ENCODE measurements at regions not wholly inside any gene's neighbourhood (a gene's known extent, or its start where the extent isn't known, plus 50 kb on each side); places are given as distances from the start of the nearest gene placed in this dataset.

DNA sequence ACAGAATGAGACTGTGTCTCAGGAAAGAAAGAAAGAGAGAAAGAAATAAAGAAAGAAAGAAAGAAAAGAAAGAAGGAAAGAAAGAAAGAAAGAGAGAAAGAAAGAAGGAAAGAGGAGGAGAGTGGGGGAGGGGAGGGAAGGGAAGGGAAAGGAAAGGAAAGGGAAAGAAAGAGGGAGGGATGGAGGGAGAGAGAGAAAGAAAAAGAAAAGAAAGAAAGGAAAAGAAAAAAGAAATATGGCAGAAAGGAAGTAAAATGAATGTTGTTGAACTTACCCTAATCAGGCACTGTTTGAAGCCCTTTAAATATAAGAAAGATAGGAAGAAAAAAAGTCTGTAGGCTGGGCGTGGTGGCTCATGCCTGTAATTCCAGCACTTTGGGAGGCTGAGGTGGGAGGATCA is 276.1 kb downstream of the INSC start:
- no peak for DNase-seq

DNA sequence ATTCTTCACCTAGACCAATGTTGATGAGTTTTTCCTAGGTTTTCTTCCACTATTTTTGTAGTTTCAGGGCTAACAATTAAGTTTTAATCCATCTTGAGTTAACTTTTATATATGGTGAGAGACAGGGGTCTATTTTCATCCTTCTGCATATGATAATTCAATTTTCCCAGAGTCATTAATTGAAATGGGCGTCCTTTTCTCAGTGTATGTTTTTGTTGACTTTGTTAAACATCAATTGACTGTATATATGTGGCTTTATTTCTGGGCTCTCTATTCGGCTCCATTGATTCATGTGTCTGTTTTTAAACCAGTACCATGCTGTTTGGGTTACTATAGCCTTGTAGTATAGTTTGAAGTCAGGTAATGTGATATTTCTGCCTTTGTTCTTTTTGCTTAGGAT is 282.1 kb downstream of the INSC start:
- no peak for DNase-seq

DNA sequence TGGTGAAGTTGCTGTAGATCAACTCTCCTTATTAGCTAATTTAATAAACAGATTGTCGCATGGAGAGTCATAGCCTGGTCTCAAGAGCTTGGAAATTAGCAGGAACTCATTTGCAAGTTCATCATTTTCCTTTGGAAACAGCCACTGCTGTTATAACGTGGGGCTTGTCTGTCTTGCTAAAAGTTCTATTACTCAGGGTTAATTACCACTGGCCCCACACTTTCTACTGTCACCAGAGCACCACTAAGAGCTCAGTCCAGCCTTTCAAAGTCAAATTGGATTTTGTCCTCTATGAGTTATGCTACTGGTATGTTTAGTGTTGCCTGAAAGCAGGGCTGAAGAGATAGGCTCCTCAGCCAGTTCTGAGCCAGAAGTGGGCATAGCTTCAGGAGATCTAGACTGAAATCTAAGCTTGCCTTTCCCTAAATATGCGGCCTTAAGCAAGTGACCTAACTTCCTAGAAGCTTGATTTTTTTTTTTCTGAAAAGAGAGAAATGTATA is 292.2 kb downstream of the INSC start:
- no peak for DNase-seq

DNA sequence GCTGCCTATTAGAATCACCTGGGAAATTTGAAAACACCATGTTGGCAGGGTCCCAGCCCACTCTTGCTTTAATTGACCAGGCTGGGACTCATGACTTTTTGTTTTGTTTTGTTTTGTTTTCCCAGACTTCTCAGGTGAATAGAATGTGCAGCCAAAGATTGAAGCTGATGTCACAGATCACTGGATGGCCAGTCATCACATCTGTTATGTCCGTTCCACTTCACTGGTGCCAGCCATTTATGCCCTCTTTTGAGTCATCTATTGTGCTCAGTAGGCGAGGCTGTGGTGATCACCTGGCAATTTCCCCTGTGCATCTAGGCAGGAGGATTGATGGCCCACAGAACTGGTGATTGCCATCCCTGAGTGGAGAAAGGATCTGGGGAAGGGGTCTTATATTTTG is 297.3 kb downstream of the INSC start:
- DNase-seq = no peak

DNA sequence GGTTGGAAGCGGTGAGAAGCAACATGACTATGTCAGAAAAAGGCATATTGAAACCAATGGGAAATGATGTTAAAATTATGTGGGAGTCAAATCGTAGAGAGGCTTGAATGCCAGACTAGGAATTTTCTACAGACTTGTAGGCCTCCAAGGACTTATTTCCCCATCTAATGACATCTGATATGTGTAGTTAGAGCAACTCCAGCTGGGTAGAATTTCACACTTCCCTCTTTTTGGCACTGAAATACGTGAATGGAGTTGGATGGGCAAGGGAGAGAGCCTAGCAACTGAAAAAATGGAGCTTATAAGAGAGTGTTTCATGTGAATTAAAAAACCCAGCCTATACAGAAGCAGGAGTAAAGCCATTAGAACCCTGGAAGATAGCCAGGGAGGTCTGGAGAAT is 304.2 kb downstream of the INSC start:
- DNase-seq = no peak

DNA sequence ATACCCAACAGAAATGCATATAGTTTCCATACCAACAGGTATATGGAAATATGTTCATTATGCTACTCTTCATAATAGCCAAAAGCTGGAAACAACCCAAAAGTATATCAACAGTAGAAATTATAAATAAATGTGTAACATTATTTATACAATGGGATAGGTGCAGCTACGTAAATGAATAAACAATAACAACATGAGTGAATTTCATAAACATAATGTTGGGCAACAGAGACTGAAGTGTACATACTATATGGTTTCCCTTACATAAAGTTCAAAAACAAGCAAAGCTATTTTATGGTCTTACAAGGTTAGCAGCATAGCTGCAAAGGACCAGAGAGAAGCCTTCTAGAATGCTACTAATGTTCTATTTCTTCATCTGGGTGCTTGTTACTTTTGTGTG is 305.0 kb downstream of the INSC start:
- DNase-seq = no peak

DNA sequence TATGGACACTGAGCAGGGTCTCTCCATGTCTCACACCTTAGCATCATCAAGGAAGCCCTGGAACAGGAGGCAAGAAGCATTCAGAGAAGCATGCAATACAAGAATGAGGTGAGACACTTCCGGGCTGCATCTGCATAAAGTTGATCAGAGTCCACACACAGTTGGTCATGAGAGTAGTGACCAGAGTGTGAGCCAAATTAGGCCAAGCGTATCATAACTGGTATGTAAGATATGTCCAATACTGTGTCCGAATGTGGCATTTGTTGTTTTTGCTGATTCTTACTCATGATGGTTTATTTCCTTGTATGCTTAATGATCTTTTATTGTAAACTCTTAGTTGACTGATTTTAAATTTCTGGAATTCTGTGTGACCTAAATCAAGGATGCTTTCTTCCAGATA is 315.7 kb downstream of the INSC start:
- no peak for DNase-seq

DNA sequence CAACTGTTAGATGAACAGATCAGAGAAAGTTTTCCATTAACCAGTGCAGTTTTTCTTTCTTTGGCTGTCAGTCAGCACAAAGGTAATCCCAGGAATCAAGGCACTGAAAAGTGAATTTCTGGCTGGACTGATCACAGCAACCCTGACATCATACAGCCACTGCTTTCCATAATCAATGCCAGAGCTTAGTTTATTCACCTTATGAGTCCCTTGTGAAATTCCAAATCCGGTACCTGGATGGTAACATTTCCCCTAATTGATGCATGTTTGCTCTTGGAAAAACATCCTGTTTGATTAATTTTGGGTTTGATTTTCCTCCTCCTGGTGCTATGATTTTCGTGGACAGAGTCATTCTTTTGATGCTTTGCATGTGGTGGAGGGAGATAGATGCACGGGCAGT is 319.8 kb downstream of the INSC start:
- DNase-seq = no peak

DNA sequence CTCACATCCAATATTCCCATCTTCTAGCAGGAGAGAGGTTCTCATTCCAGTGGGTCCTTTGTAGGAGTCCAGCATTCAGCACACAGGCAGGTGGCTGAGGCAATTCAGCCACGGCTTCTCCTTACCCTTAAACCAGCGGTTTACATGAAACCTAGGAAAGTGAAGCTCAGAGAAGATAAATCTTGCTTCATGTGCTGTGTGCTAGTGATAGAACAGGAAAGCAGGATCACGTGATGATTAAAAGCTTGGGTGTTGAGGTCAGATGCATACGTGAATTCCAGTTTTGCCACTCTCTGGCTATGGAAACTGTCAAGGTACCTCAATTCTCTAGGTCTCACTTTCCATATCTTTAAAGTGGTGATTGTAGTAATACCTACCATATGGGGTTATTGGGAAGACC is 331.6 kb downstream of the INSC start:
- no peak for DNase-seq

DNA sequence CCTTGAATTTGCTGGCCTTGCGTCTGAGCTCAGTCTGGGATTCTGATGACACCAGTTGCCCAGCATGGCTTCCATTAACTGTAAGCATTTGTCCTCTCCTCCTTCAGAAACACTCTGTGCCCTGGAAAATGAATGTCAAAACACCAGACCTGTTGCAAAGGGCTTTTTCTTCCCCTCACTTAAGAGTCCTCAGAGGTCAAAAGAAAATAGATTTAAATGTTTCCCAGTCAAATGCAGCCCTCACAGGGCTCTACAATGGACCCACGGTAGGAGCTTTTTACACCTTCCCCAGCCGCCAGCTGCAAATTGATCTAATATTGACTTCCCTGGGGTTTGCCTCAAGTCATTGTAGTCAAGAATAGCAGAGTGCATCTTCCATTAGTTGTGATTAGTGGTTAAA is 332.2 kb downstream of the INSC start:
- no peak for DNase-seq

DNA sequence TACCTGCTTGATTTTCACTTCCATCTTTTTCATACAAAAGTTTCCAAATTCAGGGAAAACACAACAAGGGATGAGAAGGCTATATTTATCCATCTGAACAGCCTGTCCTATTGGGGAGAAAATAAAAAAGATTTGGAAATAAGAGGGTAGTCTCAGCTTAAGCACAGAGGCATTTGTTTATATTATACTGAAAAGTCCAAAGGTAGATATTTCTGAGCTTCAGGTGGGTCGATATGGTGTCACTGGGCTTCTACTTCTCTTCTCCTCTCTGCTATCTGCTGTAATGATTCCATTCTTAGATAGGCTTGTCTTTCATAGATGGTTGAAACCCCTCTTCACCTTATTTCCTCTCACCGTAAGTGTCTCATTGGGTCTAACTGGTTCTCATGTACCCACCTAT is 337.0 kb downstream of the INSC start:
- DNase-seq = no peak

DNA sequence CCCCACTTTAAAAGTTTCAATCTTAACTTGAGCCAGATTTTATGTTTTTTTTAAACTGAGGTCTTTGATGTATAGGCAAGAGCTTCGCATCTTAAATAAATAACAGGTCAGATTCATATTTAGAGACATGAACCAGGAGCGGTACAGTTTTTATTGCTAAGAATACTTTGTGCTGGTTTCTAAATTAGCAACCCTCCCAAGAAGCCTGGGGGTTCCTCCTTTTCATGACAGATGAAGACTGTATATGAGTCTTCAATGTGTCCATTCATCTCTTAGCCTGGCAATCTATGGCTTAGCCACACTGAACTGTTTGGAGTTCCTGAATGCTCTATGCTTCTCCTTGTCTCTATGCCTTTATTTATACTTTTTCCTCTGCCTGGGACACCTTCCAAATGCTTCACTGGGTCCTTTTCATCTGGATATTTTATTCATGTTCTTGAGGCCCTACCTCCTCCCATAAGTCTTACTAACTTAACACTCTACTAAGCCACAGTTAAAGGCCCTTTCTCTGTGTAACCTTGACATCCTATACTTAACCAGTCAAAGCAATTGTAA is 338.6 kb downstream of the INSC start:
- DNase-seq = no peak

DNA sequence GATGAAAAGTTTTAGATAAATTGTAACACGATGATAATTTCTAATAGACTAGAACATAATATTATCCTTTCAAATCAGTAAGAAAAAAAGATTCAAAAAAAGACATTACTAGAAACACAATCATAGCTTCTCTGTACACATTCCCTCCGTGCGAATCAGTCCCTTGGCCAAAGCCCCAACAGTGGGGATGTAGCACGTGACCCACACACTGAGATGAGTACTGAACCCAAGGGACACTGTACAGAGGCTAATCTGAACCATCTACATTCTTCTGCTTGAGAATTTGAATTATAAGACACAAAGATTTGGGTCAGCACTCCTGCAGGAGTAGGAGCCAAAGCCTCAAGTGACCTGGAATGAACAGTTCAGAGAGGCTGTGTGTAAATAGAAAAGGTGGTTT is 353.7 kb downstream of the INSC start:
- DNase-seq = peak; percentile 35

DNA sequence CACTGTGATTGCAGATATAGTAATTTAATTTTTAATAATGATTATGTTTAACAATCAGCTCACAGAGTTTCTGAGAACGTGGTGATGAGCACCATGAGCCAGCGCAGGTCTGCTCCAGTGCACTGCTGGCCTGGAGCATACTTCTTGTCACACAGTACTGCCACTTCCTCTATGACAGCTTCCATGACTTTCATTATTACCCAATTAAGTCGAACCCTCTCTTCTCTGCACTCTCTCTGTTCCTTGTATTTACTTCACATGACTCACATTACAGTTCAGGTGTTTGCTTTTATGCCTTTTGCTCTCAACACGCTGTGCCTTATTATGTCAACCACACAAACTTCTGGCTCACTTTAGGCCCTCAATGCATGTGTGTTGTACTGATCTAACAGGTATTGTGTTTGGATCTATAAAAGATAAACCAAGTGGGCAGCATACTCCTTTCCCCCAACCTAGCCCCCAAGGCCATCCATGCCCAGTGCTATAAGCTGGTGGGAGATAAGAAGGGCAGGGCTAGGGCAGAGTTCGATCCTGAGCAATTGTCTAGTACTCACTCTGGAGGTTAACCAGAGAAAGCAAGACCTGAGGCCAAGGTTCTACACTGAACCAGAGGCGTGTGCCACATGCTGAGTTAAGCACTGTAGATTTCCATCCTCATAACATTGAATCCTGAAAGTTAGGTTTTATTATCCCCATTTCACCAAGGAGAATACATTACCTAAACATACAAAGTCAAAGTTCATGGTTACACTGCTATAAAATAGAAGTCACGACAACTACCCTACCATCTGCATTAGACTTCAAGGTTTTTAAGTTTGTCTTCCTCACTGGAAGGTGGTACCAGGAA is 356.5 kb downstream of the INSC start:
- DNase-seq = no peak

DNA sequence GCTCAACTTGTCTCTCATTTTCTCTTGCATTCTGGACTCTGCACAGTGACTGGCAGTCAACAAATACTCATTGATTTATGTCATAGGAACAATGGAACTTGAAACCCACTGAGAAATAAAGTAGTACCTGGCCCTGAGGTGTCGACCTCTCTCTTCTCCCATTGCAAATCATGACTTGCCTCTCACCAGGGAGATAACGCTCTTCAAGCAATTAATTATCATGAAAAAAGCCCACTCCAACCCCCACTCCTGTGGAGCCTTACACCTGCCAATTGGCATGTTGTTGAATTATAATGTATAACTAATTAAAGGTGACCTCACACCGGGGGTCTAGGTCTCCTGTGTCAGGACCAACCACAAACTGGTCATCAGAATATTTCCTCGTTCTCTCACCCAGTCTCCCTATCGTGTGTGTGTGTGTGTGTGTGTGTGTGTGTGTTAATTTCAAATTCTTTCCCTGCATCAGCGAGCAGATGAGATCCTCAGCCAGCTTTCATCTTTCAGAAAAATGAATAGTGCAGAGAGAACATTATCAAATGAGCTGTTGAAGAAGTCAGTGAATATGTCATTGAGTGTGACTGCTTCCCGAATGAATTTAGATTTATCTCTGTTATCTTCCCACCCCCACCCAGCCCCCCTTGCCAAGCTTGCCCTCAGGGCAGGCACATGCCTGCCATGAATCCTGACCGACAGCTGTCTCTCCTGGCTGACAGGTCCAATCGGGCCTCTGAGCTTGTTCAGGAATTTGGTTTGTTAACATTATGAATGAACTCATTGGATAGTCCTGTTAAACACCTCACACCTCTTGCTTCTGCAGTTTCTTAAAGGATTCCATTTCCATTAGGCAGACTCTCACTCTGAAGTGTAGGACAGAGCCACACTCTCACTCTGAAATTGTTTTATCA is 357.4 kb downstream of the INSC start:
- DNase-seq = no peak

DNA sequence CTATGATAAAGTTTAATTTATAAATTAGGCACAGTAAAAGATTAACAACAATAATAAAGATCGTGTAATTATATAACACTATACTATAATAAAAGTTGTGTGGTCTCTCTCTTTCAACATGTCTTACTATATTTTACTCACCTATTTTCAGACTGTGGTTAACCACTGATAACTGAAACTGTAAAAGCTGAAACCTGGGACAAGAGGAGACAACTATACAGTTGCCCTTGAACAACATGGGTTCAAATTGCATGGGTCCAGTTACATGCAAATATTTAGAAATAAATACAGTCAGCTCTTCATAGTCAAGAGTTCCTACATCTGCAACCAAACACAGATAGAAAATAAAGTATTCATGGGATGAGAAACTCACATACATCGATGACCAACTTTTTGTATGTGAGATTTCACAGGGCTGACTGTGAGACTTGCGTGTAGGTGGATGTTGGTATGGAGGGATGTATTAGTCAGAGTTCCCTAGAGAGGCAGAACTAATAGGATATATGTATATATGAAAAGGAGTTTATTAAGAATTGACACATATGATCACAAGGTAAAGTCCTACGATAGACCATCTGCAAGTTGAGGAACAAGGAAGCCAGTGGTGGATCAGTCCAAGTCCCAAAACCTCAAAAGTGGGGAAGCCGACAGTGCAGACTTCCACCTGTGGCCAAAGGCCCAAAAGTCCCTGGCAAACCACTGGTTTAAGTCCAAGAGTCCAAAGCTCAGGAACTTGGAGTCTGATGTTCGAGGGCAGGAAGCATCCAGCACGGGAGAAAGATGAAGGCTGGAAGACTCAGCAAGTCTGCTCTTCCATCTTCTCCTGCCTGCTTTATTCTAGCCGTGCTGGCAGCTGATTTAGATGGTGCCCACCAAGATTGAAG is 359.5 kb downstream of the INSC start:
- no peak for DNase-seq

DNA sequence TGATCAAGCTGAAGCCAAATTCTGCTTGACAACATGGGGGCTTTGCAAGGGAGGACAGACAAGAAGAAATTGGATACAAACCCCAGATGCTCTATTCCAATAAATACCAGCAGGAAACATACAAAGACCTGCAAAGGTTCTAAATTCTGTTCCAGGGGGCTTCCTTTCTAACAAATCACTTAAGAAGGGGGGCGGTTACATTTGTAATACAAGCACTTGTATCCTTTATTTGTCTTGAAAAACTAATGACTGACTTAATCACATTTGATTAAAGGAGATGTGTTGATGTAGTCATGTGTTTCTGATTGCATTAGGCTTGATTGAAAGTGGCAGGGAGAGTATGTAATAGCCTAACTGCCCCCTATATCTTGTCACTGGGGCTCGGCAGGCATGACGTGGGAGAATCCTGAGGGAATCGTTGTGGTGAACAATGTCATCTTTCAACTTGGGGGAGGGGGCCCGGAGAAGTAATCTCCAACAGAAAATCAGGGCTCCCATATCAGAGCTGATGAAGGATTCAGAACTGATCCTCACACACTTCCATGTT is 361.7 kb downstream of the INSC start:
- DNase-seq = no peak

DNA sequence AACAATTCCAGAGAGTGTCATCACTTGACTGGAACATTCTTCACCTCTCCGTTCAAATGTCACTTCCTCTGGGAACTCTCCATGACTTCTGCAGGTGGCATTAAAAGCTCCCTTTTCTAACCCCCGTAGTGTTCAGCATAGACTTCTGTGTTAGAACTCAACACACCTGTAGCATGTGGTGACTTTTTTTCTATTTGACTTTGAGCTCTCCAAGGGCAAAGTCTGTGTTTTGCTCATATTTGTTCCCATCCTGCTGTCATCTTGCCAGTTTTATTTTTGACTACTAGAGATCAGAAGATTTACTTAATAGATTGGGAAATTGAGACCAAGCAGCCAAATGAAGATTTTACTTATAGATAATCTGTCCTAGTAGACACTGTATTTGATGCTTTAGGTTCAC is 367.1 kb downstream of the INSC start:
- DNase-seq = no peak

DNA sequence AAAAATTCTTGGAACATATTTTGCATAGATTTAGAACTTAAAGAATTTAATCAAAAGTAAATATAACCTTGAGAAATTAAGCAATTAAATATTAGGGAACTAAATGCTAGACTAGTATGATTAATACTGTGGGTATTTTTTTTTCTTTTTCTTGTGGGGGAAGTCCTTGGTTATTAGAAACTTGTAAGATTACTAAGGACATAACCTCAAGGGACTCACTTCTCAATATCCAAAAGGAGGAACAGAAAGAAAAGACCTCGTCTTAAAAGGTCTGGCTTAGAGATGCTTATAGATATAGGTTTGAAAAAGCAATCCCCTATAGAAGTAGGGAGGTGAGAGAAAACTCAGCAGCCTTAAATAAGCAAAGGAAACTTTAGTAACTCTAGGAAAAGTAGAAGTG is 368.5 kb downstream of the INSC start:
- DNase-seq = no peak

DNA sequence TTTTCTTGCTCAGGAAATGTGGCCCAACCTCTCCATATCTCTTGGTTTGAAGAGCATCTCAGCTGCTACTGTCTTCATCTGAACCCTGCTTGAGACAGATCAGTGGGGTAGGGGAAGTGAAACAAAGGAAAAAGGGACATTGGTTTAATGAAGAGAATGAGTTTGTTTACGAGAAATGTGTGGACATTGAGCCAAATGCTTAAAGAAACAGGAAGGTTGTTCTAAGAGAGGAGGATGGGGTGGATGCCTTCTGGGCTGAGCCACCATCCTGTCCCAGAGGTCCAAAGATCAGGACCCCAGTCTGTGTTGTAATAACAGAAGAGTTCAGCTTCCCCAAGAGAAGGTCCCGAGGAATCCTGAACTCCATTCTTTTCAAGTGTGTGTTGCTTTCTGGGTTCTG is 369.7 kb downstream of the INSC start:
- DNase-seq = no peak

DNA sequence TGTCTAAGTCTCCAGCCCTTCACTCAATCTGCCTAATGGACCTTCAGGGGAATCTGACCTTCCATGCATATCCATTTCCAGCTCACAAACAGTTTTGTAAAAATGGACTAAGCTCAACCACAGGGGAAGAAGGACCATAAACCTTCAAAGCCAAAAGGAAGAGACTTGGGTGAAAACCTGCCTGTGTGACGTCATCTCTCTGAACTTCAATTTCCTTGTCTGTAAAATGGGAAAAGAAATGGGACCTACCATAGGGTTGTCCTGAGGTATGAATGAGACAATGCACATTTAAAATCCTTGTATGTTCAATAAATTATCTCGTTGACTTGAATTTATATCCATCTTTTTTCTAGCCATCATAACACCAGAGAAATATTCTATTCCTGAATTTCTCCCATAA is 370.7 kb downstream of the INSC start:
- DNase-seq = no peak

DNA sequence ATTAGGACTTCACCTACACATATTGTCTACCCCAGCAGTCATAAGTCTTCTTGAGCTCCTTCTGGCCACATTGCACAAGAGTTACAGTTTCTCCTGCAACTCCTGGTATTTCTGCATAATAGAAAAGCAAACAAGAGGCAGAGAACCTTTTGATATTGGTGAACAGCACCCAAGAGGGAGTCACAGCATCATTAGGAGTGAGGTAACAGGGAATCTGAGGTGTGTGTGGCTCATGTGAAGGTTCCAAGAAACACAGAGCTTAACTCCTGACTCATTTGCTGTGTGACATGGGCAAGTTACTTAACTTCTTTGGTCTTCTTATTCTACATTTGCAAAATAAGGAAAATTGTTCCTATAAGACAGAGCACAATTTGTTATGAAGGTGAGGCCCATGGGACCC is 374.6 kb downstream of the INSC start:
- no peak for DNase-seq
